GM12878 (cell line): ENCODE measurements at regions not wholly inside any gene's neighbourhood (a gene's known extent, or its start where the extent isn't known, plus 50 kb on each side); places are given as distances from the start of the nearest gene placed in this dataset.

Source experiments
- ATAC-seq: fragments of 200-7000 bp; cut with Tn5 transposase; 3 replicates; pipeline ENCODE4 v1.9.1; 2020; ENCODE audit warnings: mild to moderate bottlenecking, moderate library complexity
- BruUV-seq: library from RNA; stranded (reverse); fragments of 400-500 nt; replicated peaks from 2 replicates; lab custom pipeline; 2021; lab: Mats Ljungman, UMichigan
- CTCF ChIA-PET: fragments of 300-600 bp; sonication (Branson Sonifier 250); formaldehyde crosslinking; extraction: SDS; loops from one replicate; lab custom pipeline; 2021; ENCODE audit warnings: inconsistent platforms; lab: Yijun Ruan, JAX
- POLR2A ChIA-PET: fragments of 350-600 bp; formaldehyde crosslinking; extraction: SDS; loops from one replicate; lab custom pipeline; 2021; ENCODE audit warnings: inconsistent platforms; lab: Charles Lee
- RAD21 ChIA-PET: fragments of 300-600 bp; sonication (Branson Sonifier 250); formaldehyde crosslinking; loops from one replicate; lab custom pipeline; 2023; ENCODE audit warnings: antibody characterized with exemption; ENCODE audit not compliant: unreplicated experiment; lab: Charles Lee
- SMC1A ChIA-PET: fragments of 300-600 bp; sonication (Branson Sonifier 250); formaldehyde crosslinking; loops from one replicate; lab custom pipeline; 2023; ENCODE audit not compliant: unreplicated experiment, uncharacterized antibody; lab: Charles Lee
- DNase-seq: peaks from one replicate; pipeline ENCODE4 v3.0.0-alpha.2; 2011; ENCODE audit warnings: low read depth, low spot score
- FAIRE-seq: peaks from 3 replicates; lab custom pipeline; 2011; peaks lifted over from hg19 to GRCh38; lab: Jason Lieb, UNC
- H2AFZ ChIP-seq: 2 replicates; pipeline ENCODE4 v1.6.0; 2011; ENCODE audit warnings: low read depth, low read length, control low read depth; ENCODE audit not compliant: control insufficient read depth
- H3K27ac ChIP-seq: 2 replicates; pipeline ENCODE4 v1.5.1; 2011; ENCODE audit warnings: control low read depth; ENCODE audit not compliant: control insufficient read depth, insufficient read depth
- H3K27me3 ChIP-seq, 2 experiments: replicated peaks in 1 of 2; 2 replicates each; pipeline versions ENCODE4 v1.6.0 to v1.6.1; 2011; ENCODE audit warnings: low read length in 1 of 2; ENCODE audit not compliant: control insufficient read depth in 2 of 2, insufficient read depth in 2 of 2
- H3K36me3 ChIP-seq, 2 experiments: 2 replicates each; pipeline ENCODE4 v1.5.1; 2011; ENCODE audit warnings: low read length in 1 of 2; ENCODE audit not compliant: control insufficient read depth in 2 of 2, insufficient read depth in 2 of 2
- H3K4me1 ChIP-seq: 2 replicates; pipeline ENCODE4 v1.6.1; 2011; ENCODE audit warnings: mild to moderate bottlenecking, low read length, moderate library complexity, mixed read lengths; ENCODE audit not compliant: control insufficient read depth, insufficient read depth
- H3K4me2 ChIP-seq: 2 replicates; pipeline ENCODE4 v1.6.0; 2011; ENCODE audit warnings: control low read depth; ENCODE audit not compliant: control insufficient read depth, insufficient read depth
- H3K4me3 ChIP-seq: fragments of 200-600 bp; sonication (generic); 2 replicates; pipeline ENCODE4 v1.5.1; 2016
- H3K79me2 ChIP-seq: 2 replicates; pipeline ENCODE4 v1.6.0; 2011; ENCODE audit warnings: low read length; ENCODE audit not compliant: control insufficient read depth, insufficient read depth
- H3K9ac ChIP-seq: 2 replicates; pipeline ENCODE4 v1.8.0; 2011; ENCODE audit warnings: low read length, control low read depth, mixed read lengths; ENCODE audit not compliant: control insufficient read depth, insufficient read depth
- H3K9me3 ChIP-seq: replicated peaks from 3 replicates; pipeline ENCODE4 v1.5.1; 2011; ENCODE audit warnings: mild to moderate bottlenecking, low read length; ENCODE audit not compliant: control insufficient read depth, insufficient read depth
- H4K20me1 ChIP-seq: 2 replicates; pipeline ENCODE4 v1.6.0; 2011; ENCODE audit not compliant: control insufficient read depth, insufficient read depth
- ATF2 ChIP-seq: IDR thresholded peaks from 2 replicates; pipeline ENCODE4 v1.6.1; 2012; ENCODE audit warnings: low read length, inconsistent platforms
- EED ChIP-seq: sonication (generic); IDR thresholded peaks from 2 replicates; pipeline ENCODE4 v1.6.1; 2016; ENCODE audit warnings: antibody characterized with exemption, low read depth
- IKZF1 ChIP-seq: fragments of 450-650 bp; conservative IDR thresholded peaks from 2 replicates; pipeline ENCODE4 v1.6.1; 2017; ENCODE audit warnings: antibody characterized with exemption, mild to moderate bottlenecking
- MTA3 ChIP-seq: IDR thresholded peaks from 2 replicates; pipeline ENCODE4 v1.6.1; 2012; ENCODE audit warnings: low read length, inconsistent platforms, borderline replicate concordance
- NR2C1 ChIP-seq: fragments of 450-650 bp; IDR thresholded peaks from 2 replicates; pipeline ENCODE4 v1.6.1; 2017; ENCODE audit warnings: antibody characterized with exemption, mild to moderate bottlenecking, moderate library complexity
- NR2F1 ChIP-seq: fragments of 450-650 bp; conservative IDR thresholded peaks from 2 replicates; pipeline ENCODE4 v1.6.1; 2017; ENCODE audit warnings: mild to moderate bottlenecking
- RAD51 ChIP-seq: fragments of 450-650 bp; IDR thresholded peaks from 2 replicates; pipeline ENCODE4 v1.6.1; 2016; ENCODE audit warnings: moderate library complexity, mild to moderate bottlenecking, inconsistent platforms
- SIN3A ChIP-seq: IDR thresholded peaks from 2 replicates; pipeline ENCODE4 v1.6.1; 2012; ENCODE audit warnings: low read depth, low read length, improper control_type of control experiment
- SKIL ChIP-seq: fragments of 450-650 bp; IDR thresholded peaks from 2 replicates; pipeline ENCODE4 v1.6.1; 2017; ENCODE audit warnings: mild to moderate bottlenecking, low read depth, inconsistent platforms; ENCODE audit not compliant: poor library complexity, severe bottlenecking
- SMC3 ChIP-seq: IDR thresholded peaks from 2 replicates; pipeline ENCODE4 v1.6.1; 2011; ENCODE audit warnings: low read length, improper control_type of control experiment, borderline replicate concordance
- SREBF1 ChIP-seq: IDR thresholded peaks from 2 replicates; pipeline ENCODE4 v1.6.1; 2012; ENCODE audit warnings: mild to moderate bottlenecking, low read length
- ZBTB40 ChIP-seq: fragments of 450-650 bp; IDR thresholded peaks from 2 replicates; pipeline ENCODE4 v1.6.1; 2016; ENCODE audit warnings: mild to moderate bottlenecking, moderate library complexity, borderline replicate concordance
- ZNF622 ChIP-seq: fragments of 450-650 bp; IDR thresholded peaks from 2 replicates; pipeline ENCODE4 v1.6.1; 2017; ENCODE audit warnings: mild to moderate bottlenecking, inconsistent platforms
- WGBS: methylation state at CpG from one replicate; pipeline ENCODE4 v1.1.6; 2016; ENCODE audit warnings: low lambda C conversion rate; ENCODE audit not compliant: insufficient replicate concordance, insufficient coverage; ENCODE audit errors: missing lambda C conversion rate; 5-methylcytosine and 5-hydroxymethylcytosine counted together
- in situ Hi-C: fragments of 300-500 bp; cut with MboI; formaldehyde crosslinking; loops from 9 replicates; pipeline ENCODE4 v1.14.3; 2018; ENCODE audit warnings: mixed read lengths
- intact Hi-C: fragments of 100-400 bp; cut with micrococcal nuclease; formaldehyde crosslinking; loops from one replicate; pipeline ENCODE4 v1.14.2; 2022; ENCODE audit not compliant: unreplicated experiment

GRCh38 chr6:165876588-165876987, 213.5 kb upstream of the PDE10A start (continued):
- TF ChIP-seq NR2F1, result no peak
- no peak for TF ChIP-seq IKZF1
- no peak for TF ChIP-seq ATF2

GRCh38 chr6:165875946-165876345, 212.9 kb upstream of the PDE10A start:
- no peak for FAIRE-seq
- WGBS, result 42% methylated on average over 1 of the region's 1 CpG
- H3K27me3 ChIP-seq, result peaks cover 2% of the 10 kb centered on the region in 2 experiments; a peak in 1 of 4 replicates
- no peak overlapping the region for H2AFZ ChIP-seq
- no peak overlapping the region for H3K27ac ChIP-seq
- RAD21 ChIA-PET, result interaction anchor here (0.6 kb wide), 1 partner anchor 218 kb away, joined by 3 read pairs; no protein-coding TSS in a partner anchor
- intact Hi-C loops (no loop called here), in situ Hi-C loops (no loop called here)
- no peaks in the 10 kb centered on the region for H4K20me1 ChIP-seq
- ATAC-seq, result no peak
- H3K4me2 ChIP-seq, result no peak overlapping the region
- no TSS peak for BruUV-seq
- CTCF ChIA-PET, result interaction anchor here (2.0 kb wide), 1 partner anchor 222 kb away, joined by 5 read pairs; no protein-coding TSS in a partner anchor
- no peaks in the 10 kb centered on the region for H3K79me2 ChIP-seq
- no peaks in the 10 kb centered on the region for H3K9me3 ChIP-seq
- POLR2A ChIA-PET, result interaction anchor here (0.6 kb wide), 1 partner anchor 48 kb away, joined by 4 read pairs; no protein-coding TSS in a partner anchor
- SMC1A ChIA-PET, result no interaction called here
- H3K4me1 ChIP-seq, result no peaks in the 10 kb centered on the region
- H3K9ac ChIP-seq, result no peak overlapping the region
- no peak overlapping the region for H3K4me3 ChIP-seq
- no peaks in the 10 kb centered on the region for H3K36me3 ChIP-seq
- DNase-seq, result no peak
- TF ChIP-seq EED, result no peak
- no peak for TF ChIP-seq SMC3
- TF ChIP-seq ZBTB40, result no peak
- TF ChIP-seq SIN3A, result no peak
- TF ChIP-seq NR2C1, result no peak
- no peak for TF ChIP-seq SKIL
- TF ChIP-seq RAD51, result no peak
- TF ChIP-seq ZNF622, result no peak
- TF ChIP-seq MTA3, result no peak
- no peak for TF ChIP-seq SREBF1
- TF ChIP-seq ATF2, result no peak
